Adrenal gland (tissue), 9 donors: ENCODE measurements at regions not wholly inside any gene's neighbourhood (a gene's known extent, or its start where the extent isn't known, plus 50 kb on each side); places are given as distances from the start of the nearest gene placed in this dataset.

Experiments
- DNase-seq, 7 donors: peaks; one replicate each; pipeline ENCODE4 v3.0.0-alpha.2; 2019 to 2020
- H3K27ac ChIP-seq, 5 donors: fragments of 200-600 bp; sonication (generic) in 4 of 5; 1 replicate in 3 of 5; 2 replicates in 2 of 5; pipeline versions ENCODE4 v1.5.1 to v1.8.0; 2016 to 2020; ENCODE audit warnings: mild to moderate bottlenecking in 1 of 5
- H3K27me3 ChIP-seq: fragments of 200-600 bp; 2 replicates; pipeline ENCODE4 v1.8.0; 2021
- H3K36me3 ChIP-seq, 2 donors: fragments of 200-600 bp; replicated peaks in 1 of 2; 1 replicate in 1 of 2; 2 replicates in 1 of 2; pipeline versions ENCODE4 v1.5.1 to v1.8.0; 2018 to 2022
- H3K4me1 ChIP-seq, 2 donors: fragments of 200-600 bp; replicated peaks in 1 of 2; 1 replicate in 1 of 2; 2 replicates in 1 of 2; pipeline versions ENCODE4 v1.5.1 to v1.8.0; 2018 to 2021
- H3K4me3 ChIP-seq, 4 donors: fragments of 200-600 bp; sonication (generic) in 3 of 4; one replicate each; pipeline ENCODE4 v1.5.1; 2016 to 2018
- H3K9me3 ChIP-seq, 3 donors: fragments of 200-600 bp; sonication (generic) in 1 of 3; replicated peaks in 1 of 3; 1 replicate in 2 of 3; 2 replicates in 1 of 3; pipeline versions ENCODE4 v1.5.1 to v1.8.0; 2016 to 2021
- CTCF ChIP-seq, 6 experiments: fragments of 450-650 bp in 4 of 6; fragments of 200-600 bp in 2 of 6; sonication (generic) in 1 of 6; IDR thresholded peaks; 1 replicate in 5 of 6; 2 replicates in 1 of 6; pipeline versions ENCODE4 v1.5.1 to v1.8.0; 2016 to 2021; ENCODE audit warnings: antibody characterized with exemption in 6 of 6, mild to moderate bottlenecking in 2 of 6, moderate library complexity in 1 of 6
- POLR2A ChIP-seq, 2 donors: fragments of 450-650 bp; IDR thresholded peaks; one replicate each; pipeline ENCODE4 v1.6.1; 2017; ENCODE audit warnings: antibody characterized with exemption in 2 of 2, mild to moderate bottlenecking in 2 of 2, moderate library complexity in 1 of 2
- WGBS, 4 donors: extraction: QIAGEN DNeasy Blood & Tissue Kit in 2 of 4; methylation state at CpG; one replicate each; pipeline versions ENCODE4 v1.1.5 to v1.1.7; 2013 to 2017; 5-methylcytosine and 5-hydroxymethylcytosine counted together
- intact Hi-C, 2 donors: fragments of 100-400 bp; cut with DNase I; formaldehyde crosslinking; loops; one replicate each; pipeline versions ENCODE4 v1.14.1 to v1.15.0; 2022 to 2023
- donor health status: healthy with polysubstance abuse.
- donor health status: Bipolar disorder and iron deficiency.
- donor health status: DM: yes; HTN: yes; CAD: no.
- donor health status: DM: no; HTN: no; CAD: no.
- donor health status: DM: no; HTN: no; CAD: no.

- Histone ChIP-seq H3K4me1 (no peaks in the 10 kb centered on the region), H3K9me3 (no peaks in the 10 kb centered on the region), H3K27ac (no peak overlapping the region), H3K4me3 (no peak overlapping the region), H3K36me3 (no peaks in the 10 kb centered on the region), H3K27me3 (no peaks in the 10 kb centered on the region)
- 52 to 60% (median 53%) methylated on average over 3 of the region's 3 CpGs for WGBS, 4 donors
- TF ChIP-seq POLR2A (IDR thresholded peaks at IDR 0.05) (no peak), CTCF (IDR thresholded peaks at IDR 0.05) (no peak)
- DNase-seq = no peak
- intact Hi-C loops = no loop called here
Observed at GRCh38 chr3:24845524-24846155, 351.0 kb upstream of the THRB start.

- no peaks in the 10 kb centered on the region for H3K4me1 ChIP-seq
- no peaks in the 10 kb centered on the region for H3K27me3 ChIP-seq
- TF ChIP-seq CTCF (IDR thresholded peaks at IDR 0.05) = no peak
- no peak for TF ChIP-seq POLR2A (IDR thresholded peaks at IDR 0.05)
- intact Hi-C loops = no loop called here
- no peaks in the 10 kb centered on the region for H3K9me3 ChIP-seq
- no peak for DNase-seq
- H3K27ac ChIP-seq = no peak overlapping the region
- H3K36me3 ChIP-seq = no peaks in the 10 kb centered on the region
- 52 to 67% (median 58%) methylated on average over 1 of the region's 1 CpG for WGBS, 4 donors
- H3K4me3 ChIP-seq = no peak overlapping the region
Observed at GRCh38 chr3:24846286-24846860, 351.7 kb upstream of the THRB start.

- Histone ChIP-seq H3K27ac (no peak overlapping the region), H3K36me3 (no peaks in the 10 kb centered on the region), H3K27me3 (no peaks in the 10 kb centered on the region), H3K9me3 (no peaks in the 10 kb centered on the region), H3K4me1 (no peaks in the 10 kb centered on the region), H3K4me3 (no peak overlapping the region)
- intact Hi-C loops = no loop called here
- TF ChIP-seq CTCF (IDR thresholded peaks at IDR 0.05) (no peak), POLR2A (IDR thresholded peaks at IDR 0.05) (no peak)
- 27 to 41% (median 31%) methylated on average over 2 of the region's 2 CpGs for WGBS, 4 donors
- no peak for DNase-seq
Observed at GRCh38 chr3:24850245-24850644, 355.6 kb upstream of the THRB start.

GRCh38 chr3:24853685-24854490 lies 359.2 kb upstream of the THRB start:
- no peaks in the 10 kb centered on the region for H3K36me3 ChIP-seq
- WGBS, 4 donors = 52 to 70% (median 59%) methylated on average over 4 of the region's 4 CpGs
- H3K27me3 ChIP-seq = no peaks in the 10 kb centered on the region
- H3K9me3 ChIP-seq = no peaks in the 10 kb centered on the region
- H3K4me3 ChIP-seq = no peak overlapping the region
- no peak overlapping the region for H3K27ac ChIP-seq
- no peak for DNase-seq
- H3K4me1 ChIP-seq = no peaks in the 10 kb centered on the region
- intact Hi-C loops = no loop called here
- TF ChIP-seq CTCF (IDR thresholded peaks at IDR 0.05) (no peak), POLR2A (IDR thresholded peaks at IDR 0.05) (no peak)
